ENCODE measurements at regions not wholly inside any gene's neighbourhood (a gene's known extent, or its start where the extent isn't known, plus 50 kb on each side); places are given as distances from the start of the nearest gene placed in this dataset.

DNA sequence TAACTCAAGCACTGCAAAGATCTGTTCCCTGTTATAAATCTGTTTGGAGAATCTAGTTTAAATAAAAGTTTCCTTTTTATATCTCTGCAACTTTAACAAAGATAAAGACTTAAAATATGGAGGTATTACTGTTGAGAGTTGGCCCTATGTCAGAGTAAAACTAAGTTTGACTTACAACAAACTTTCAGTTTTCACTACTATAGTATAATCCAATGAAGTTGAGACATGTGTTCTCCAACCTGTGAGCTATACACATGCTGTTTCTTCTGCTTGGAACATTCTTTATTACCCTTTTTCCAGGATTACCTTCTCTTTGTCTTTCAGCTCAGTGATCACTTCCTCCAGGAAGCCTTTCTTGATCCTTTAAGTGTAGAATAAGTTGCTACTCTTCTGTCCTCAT lies 1109.3 kb downstream of the MAT2B start:
- Histone ChIP-seq H3K27ac (ENCODE audit: control insufficient read depth, insufficient read depth) (no peak overlapping the region), H3K36me3 (ENCODE audit: control insufficient read depth in 2 of 2, insufficient read depth in 2 of 2, low read length in 1 of 2) (no peaks in the 10 kb centered on the region), H3K79me2 (ENCODE audit: control insufficient read depth, insufficient read depth, low read length) (no peaks in the 10 kb centered on the region), H3K4me1 (ENCODE audit: control insufficient read depth, insufficient read depth, low read length) (no peaks in the 10 kb centered on the region), H3K9me3 (replicated peaks; ENCODE audit: control insufficient read depth, insufficient read depth, low read length) (no peaks in the 10 kb centered on the region), H2AFZ (ENCODE audit: control insufficient read depth, low read depth, low read length) (no peak overlapping the region), H4K20me1 (ENCODE audit: control insufficient read depth, insufficient read depth) (no peaks in the 10 kb centered on the region), H3K4me2 (ENCODE audit: control insufficient read depth, insufficient read depth) (no peak overlapping the region), H3K4me3 (no peak overlapping the region), H3K9ac (ENCODE audit: control insufficient read depth, insufficient read depth, low read length) (no peak overlapping the region), H3K27me3 (replicated peaks in 1 of 2; ENCODE audit: control insufficient read depth in 2 of 2, insufficient read depth in 2 of 2, low read length in 1 of 2) (no peaks in the 10 kb centered on the region)
- no peak for DNase-seq (ENCODE audit: low read depth, low spot score)
- no peak for ATAC-seq
- POLR2A ChIA-PET = no interaction called here
- no TSS peak for BruUV-seq (replicated peaks)
- RAD21 ChIA-PET (ENCODE audit: unreplicated experiment) = no interaction called here
- FAIRE-seq = no peak
- SMC1A ChIA-PET (ENCODE audit: uncharacterized antibody, unreplicated experiment) = interaction anchor here (0.7 to 1.6 kb wide), 6 partner anchors 11 to 42 kb away, joined by 3 to 5 read pairs (median 4); no protein-coding TSS in a partner anchor
- CTCF ChIA-PET = interaction anchor here (0.9 to 1.2 kb wide), 5 partner anchors 11 to 602 kb away, joined by 3 to 5 read pairs (median 3); no protein-coding TSS in a partner anchor
- intact Hi-C loops (cut with micrococcal nuclease; ENCODE audit: unreplicated experiment) (no loop called here), in situ Hi-C loops (cut with MboI) (no loop called here)
- no peak for TF ChIP-seq CBX5 (IDR thresholded peaks at IDR 0.05; ENCODE audit: low read depth)
- no peak for TF ChIP-seq STAT1 (conservative IDR thresholded peaks at IDR 0.05)
- TF ChIP-seq, protein P1, sequence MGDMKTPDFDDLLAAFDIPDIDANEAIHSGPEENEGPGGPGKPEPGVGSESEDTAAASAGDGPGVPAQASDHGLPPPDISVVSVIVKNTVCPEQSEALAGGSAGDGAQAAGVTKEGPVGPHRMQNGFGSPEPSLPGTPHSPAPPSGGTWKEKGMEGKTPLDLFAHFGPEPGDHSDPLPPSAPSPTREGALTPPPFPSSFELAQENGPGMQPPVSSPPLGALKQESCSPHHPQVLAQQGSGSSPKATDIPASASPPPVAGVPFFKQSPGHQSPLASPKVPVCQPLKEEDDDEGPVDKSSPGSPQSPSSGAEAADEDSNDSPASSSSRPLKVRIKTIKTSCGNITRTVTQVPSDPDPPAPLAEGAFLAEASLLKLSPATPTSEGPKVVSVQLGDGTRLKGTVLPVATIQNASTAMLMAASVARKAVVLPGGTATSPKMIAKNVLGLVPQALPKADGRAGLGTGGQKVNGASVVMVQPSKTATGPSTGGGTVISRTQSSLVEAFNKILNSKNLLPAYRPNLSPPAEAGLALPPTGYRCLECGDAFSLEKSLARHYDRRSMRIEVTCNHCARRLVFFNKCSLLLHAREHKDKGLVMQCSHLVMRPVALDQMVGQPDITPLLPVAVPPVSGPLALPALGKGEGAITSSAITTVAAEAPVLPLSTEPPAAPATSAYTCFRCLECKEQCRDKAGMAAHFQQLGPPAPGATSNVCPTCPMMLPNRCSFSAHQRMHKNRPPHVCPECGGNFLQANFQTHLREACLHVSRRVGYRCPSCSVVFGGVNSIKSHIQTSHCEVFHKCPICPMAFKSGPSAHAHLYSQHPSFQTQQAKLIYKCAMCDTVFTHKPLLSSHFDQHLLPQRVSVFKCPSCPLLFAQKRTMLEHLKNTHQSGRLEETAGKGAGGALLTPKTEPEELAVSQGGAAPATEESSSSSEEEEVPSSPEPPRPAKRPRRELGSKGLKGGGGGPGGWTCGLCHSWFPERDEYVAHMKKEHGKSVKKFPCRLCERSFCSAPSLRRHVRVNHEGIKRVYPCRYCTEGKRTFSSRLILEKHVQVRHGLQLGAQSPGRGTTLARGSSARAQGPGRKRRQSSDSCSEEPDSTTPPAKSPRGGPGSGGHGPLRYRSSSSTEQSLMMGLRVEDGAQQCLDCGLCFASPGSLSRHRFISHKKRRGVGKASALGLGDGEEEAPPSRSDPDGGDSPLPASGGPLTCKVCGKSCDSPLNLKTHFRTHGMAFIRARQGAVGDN (IDR thresholded peaks at IDR 0.05) = no peak
- no peak for TF ChIP-seq ZZZ3 (IDR thresholded peaks at IDR 0.05; ENCODE audit: control insufficient read depth, insufficient read length, low read depth)
- no peak for TF ChIP-seq TCF3 (IDR thresholded peaks at IDR 0.05; ENCODE audit: borderline replicate concordance, insufficient read depth, low read depth, low read length)
- no peak for TF ChIP-seq NR2C1 (IDR thresholded peaks at IDR 0.05)
- TF ChIP-seq SUPT20H (IDR thresholded peaks at IDR 0.05; ENCODE audit: borderline replicate concordance, control insufficient read depth, low read depth, low read length) = no peak
- TF ChIP-seq, protein P2, sequence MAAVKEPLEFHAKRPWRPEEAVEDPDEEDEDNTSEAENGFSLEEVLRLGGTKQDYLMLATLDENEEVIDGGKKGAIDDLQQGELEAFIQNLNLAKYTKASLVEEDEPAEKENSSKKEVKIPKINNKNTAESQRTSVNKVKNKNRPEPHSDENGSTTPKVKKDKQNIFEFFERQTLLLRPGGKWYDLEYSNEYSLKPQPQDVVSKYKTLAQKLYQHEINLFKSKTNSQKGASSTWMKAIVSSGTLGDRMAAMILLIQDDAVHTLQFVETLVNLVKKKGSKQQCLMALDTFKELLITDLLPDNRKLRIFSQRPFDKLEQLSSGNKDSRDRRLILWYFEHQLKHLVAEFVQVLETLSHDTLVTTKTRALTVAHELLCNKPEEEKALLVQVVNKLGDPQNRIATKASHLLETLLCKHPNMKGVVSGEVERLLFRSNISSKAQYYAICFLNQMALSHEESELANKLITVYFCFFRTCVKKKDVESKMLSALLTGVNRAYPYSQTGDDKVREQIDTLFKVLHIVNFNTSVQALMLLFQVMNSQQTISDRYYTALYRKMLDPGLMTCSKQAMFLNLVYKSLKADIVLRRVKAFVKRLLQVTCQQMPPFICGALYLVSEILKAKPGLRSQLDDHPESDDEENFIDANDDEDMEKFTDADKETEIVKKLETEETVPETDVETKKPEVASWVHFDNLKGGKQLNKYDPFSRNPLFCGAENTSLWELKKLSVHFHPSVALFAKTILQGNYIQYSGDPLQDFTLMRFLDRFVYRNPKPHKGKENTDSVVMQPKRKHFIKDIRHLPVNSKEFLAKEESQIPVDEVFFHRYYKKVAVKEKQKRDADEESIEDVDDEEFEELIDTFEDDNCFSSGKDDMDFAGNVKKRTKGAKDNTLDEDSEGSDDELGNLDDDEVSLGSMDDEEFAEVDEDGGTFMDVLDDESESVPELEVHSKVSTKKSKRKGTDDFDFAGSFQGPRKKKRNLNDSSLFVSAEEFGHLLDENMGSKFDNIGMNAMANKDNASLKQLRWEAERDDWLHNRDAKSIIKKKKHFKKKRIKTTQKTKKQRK (IDR thresholded peaks at IDR 0.05; ENCODE audit: low read depth, low read length) = no peak
- TF ChIP-seq CREB1 (IDR thresholded peaks at IDR 0.05; ENCODE audit: low read depth) = no peak
- TF ChIP-seq, protein P3, sequence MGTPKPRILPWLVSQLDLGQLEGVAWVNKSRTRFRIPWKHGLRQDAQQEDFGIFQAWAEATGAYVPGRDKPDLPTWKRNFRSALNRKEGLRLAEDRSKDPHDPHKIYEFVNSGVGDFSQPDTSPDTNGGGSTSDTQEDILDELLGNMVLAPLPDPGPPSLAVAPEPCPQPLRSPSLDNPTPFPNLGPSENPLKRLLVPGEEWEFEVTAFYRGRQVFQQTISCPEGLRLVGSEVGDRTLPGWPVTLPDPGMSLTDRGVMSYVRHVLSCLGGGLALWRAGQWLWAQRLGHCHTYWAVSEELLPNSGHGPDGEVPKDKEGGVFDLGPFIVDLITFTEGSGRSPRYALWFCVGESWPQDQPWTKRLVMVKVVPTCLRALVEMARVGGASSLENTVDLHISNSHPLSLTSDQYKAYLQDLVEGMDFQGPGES (IDR thresholded peaks at IDR 0.05) = no peak

All from GM12878 (cell line).